ENCODE measurements at regions not wholly inside any gene's neighbourhood (a gene's known extent, or its start where the extent isn't known, plus 50 kb on each side); places are given as distances from the start of the nearest gene placed in this dataset.

GRCh38 chr3:31092748-31093589 is 198.5 kb upstream of the GADL1 start:
- TF ChIP-seq POLR2AphosphoS5 (IDR thresholded peaks at IDR 0.05): peak in 1 of 2 donors; percentile 12
- no peak for TF ChIP-seq CTCF (IDR thresholded peaks at IDR 0.05)
- WGBS, 2 donors: 43 to 51% methylated on average over 6 of the region's 6 CpGs
- no peaks in the 10 kb centered on the region for H3K36me3 ChIP-seq
- H3K4me3 ChIP-seq: no peak overlapping the region
- DNase-seq (no peak), ATAC-seq (ENCODE audit: low FRiP score in 2 of 2) (peak in 1 of 2 donors; percentile 46)
- no peak overlapping the region for H3K27ac ChIP-seq
- no peaks in the 10 kb centered on the region for H3K9me3 ChIP-seq
- H3K27me3 ChIP-seq: no peaks in the 10 kb centered on the region
- H3K4me1 ChIP-seq: peaks cover 5 to 23% (median 9%) of the 10 kb centered on the region in 4 donors

GRCh38 chr3:31093606-31094005 is 199.1 kb upstream of the GADL1 start:
- ATAC-seq (ENCODE audit: low FRiP score in 2 of 2) (no peak), DNase-seq (no peak)
- H3K36me3 ChIP-seq: no peaks in the 10 kb centered on the region
- no peaks in the 10 kb centered on the region for H3K27me3 ChIP-seq
- H3K27ac ChIP-seq: no peak overlapping the region
- H3K4me3 ChIP-seq: no peak overlapping the region
- no peaks in the 10 kb centered on the region for H3K9me3 ChIP-seq
- 63 to 65% methylated on average over 3 of the region's 3 CpGs for WGBS, 2 donors
- TF ChIP-seq POLR2AphosphoS5 (IDR thresholded peaks at IDR 0.05) (no peak), CTCF (IDR thresholded peaks at IDR 0.05) (no peak), EP300 (IDR thresholded peaks at IDR 0.05) (no peak), POLR2A (IDR thresholded peaks at IDR 0.05) (no peak)
- H3K4me1 ChIP-seq: peaks cover 5 to 23% (median 9%) of the 10 kb centered on the region in 4 donors

GRCh38 chr3:31094048-31094447 is 199.6 kb upstream of the GADL1 start:
- DNase-seq (no peak), ATAC-seq (ENCODE audit: low FRiP score in 2 of 2) (no peak)
- no peaks in the 10 kb centered on the region for H3K27me3 ChIP-seq
- no peak for TF ChIP-seq POLR2A (IDR thresholded peaks at IDR 0.05)
- TF ChIP-seq CTCF (IDR thresholded peaks at IDR 0.05): no peak
- no peak for TF ChIP-seq EP300 (IDR thresholded peaks at IDR 0.05)
- TF ChIP-seq POLR2AphosphoS5 (IDR thresholded peaks at IDR 0.05): no peak
- 67 to 77% methylated on average over 4 of the region's 4 CpGs for WGBS, 2 donors
- H3K36me3 ChIP-seq: no peaks in the 10 kb centered on the region
- H3K4me1 ChIP-seq: peaks cover 5 to 23% (median 9%) of the 10 kb centered on the region in 4 donors
- H3K27ac ChIP-seq: no peak overlapping the region
- no peaks in the 10 kb centered on the region for H3K9me3 ChIP-seq
- H3K4me3 ChIP-seq: no peak overlapping the region

- Histone ChIP-seq H3K27me3 (no peaks in the 10 kb centered on the region), H3K4me3 (no peak overlapping the region), H3K9me3 (no peaks in the 10 kb centered on the region), H3K36me3 (no peaks in the 10 kb centered on the region), H3K4me1 (peaks cover 5 to 23% (median 9%) of the 10 kb centered on the region in 4 donors), H3K27ac (no peak overlapping the region)
- WGBS, 2 donors: 67 to 74% methylated on average over 3 of the region's 3 CpGs
- no peak for TF ChIP-seq POLR2A (IDR thresholded peaks at IDR 0.05)
- TF ChIP-seq EP300 (IDR thresholded peaks at IDR 0.05): no peak
- no peak for TF ChIP-seq CTCF (IDR thresholded peaks at IDR 0.05)
- DNase-seq: peak in 1 of 2 donors; percentile 33
- ATAC-seq (ENCODE audit: low FRiP score in 2 of 2): no peak
Observed at GRCh38 chr3:31095255-31095654, 200.8 kb upstream of the GADL1 start.
